Prostate gland (tissue), 2 donors: ENCODE measurements at regions not wholly inside any gene's neighbourhood (a gene's known extent, or its start where the extent isn't known, plus 50 kb on each side); places are given as distances from the start of the nearest gene placed in this dataset.
"Not testable (repeated sequence)": the region's sequence is repeated elsewhere in the genome, so short reads cannot be mapped to it uniquely, and the experiment has no call there.

Source experiments
- DNase-seq: peaks from one replicate; pipeline ENCODE4 v3.0.0-alpha.2; 2019; ENCODE audit warnings: low spot score
- H3K27ac ChIP-seq, 2 donors: fragments of 200-600 bp; sonication (generic); 2 replicates each; pipeline ENCODE4 v1.5.1; 2017 to 2019
- H3K27me3 ChIP-seq: fragments of 200-600 bp; sonication (generic); replicated peaks from 2 replicates; pipeline ENCODE4 v1.5.1; 2019; ENCODE audit not compliant: insufficient read depth
- H3K36me3 ChIP-seq, 2 donors: fragments of 200-600 bp; sonication (generic); 1 replicate in 1 of 2; 2 replicates in 1 of 2; pipeline versions ENCODE4 v1.5.1 to v1.8.1; 2017 to 2019
- H3K4me1 ChIP-seq: fragments of 200-600 bp; sonication (generic); replicated peaks from 2 replicates; pipeline ENCODE4 v1.5.1; 2019
- H3K4me3 ChIP-seq, 2 donors: fragments of 200-600 bp; sonication (generic); 2 replicates each; pipeline ENCODE4 v1.5.1; 2017 to 2019
- H3K9me3 ChIP-seq: fragments of 200-600 bp; sonication (generic); 2 replicates; pipeline ENCODE4 v1.5.1; 2017
- CTCF ChIP-seq, 4 experiments: fragments of 200-600 bp in 2 of 4; fragments of 450-650 bp in 2 of 4; sonication (generic) in 2 of 4; IDR thresholded peaks; 1 replicate in 3 of 4; 2 replicates in 1 of 4; pipeline ENCODE4 v1.5.1; 2016 to 2019; ENCODE audit warnings: antibody characterized with exemption in 4 of 4, mild to moderate bottlenecking in 2 of 4, moderate library complexity in 2 of 4
- POLR2A ChIP-seq: fragments of 450-650 bp; IDR thresholded peaks from one replicate; pipeline ENCODE4 v1.6.1; 2016; ENCODE audit warnings: antibody characterized with exemption, mild to moderate bottlenecking
- POLR2AphosphoS5 ChIP-seq: sonication (generic); formaldehyde crosslinking; IDR thresholded peaks from one replicate; pipeline ENCODE4 v1.6.1; 2017; ENCODE audit warnings: antibody characterized with exemption
- WGBS: methylation state at CpG from one replicate; pipeline ENCODE4 v1.1.5; 2018; 5-methylcytosine and 5-hydroxymethylcytosine counted together
- intact Hi-C: fragments of 100-400 bp; cut with DNase I; formaldehyde crosslinking; loops from one replicate; pipeline ENCODE4 v1.14.2; 2022

DNA sequence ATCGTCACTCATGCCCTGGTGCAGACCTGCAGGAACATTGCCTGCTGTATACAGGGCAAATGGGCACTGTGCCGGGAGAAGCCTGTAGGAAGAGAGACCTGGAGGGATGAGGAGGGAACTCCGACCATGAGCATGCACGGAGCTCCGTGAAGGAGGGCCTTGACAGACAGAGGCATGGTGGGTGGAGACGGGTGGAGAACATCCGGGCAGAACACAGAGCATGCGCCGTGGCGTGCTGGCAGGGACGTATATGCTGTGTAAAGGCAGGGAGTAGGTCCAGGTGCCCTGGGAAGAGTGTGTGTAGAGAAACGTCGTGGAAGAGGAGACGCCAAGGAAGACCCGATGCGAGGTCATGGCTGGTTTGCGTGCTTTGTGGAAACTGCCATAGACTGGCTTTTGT lies 133.0 kb upstream of the FAN1 start:
- no peak overlapping the region for H3K27ac ChIP-seq
- no peaks in the 10 kb centered on the region for H3K36me3 ChIP-seq
- no peak for DNase-seq
- 97% methylated on average over 17 of the region's 17 CpGs for WGBS
- no peaks in the 10 kb centered on the region for H3K27me3 ChIP-seq
- intact Hi-C loops = no loop called here
- no peak for TF ChIP-seq POLR2AphosphoS5
- TF ChIP-seq CTCF (IDR thresholded peaks at IDR 0.05) = no peak
- no peak for TF ChIP-seq POLR2A
- no peaks in the 10 kb centered on the region for H3K4me1 ChIP-seq
- H3K9me3 ChIP-seq = no peaks in the 10 kb centered on the region
- no peak overlapping the region for H3K4me3 ChIP-seq

DNA sequence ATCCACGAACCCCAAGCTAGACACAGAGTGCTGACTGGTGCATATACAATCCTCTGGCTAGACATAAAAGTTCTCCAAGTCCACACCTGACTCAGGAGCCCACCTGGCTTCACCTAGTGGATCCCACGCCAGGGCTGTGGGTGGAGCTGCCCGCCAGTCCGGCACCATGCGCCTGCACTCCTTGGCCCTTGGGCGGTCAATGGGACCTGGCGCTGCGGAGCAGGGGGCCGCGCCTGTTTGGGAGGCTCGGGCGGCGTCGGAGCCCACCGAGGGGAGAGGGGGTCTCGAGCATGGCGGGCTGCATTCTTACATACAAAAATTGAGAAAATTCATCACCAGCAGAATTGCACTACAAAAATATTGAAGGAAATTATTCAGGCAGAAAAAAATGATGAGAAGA lies 120.7 kb upstream of the FAN1 start:
- intact Hi-C loops = no loop called here
- Histone ChIP-seq H3K27me3 (no peaks in the 10 kb centered on the region), H3K36me3 (no peaks in the 10 kb centered on the region), H3K9me3 (no peaks in the 10 kb centered on the region), H3K27ac (no peak overlapping the region), H3K4me3 (no peak overlapping the region), H3K4me1 (no peaks in the 10 kb centered on the region)
- 93% methylated on average over 17 of the region's 17 CpGs for WGBS
- no peak for DNase-seq
- no peak for TF ChIP-seq CTCF (IDR thresholded peaks at IDR 0.05)

- Histone ChIP-seq H3K9me3 (no peaks in the 10 kb centered on the region), H3K27ac (no peak overlapping the region), H3K4me3 (no peak overlapping the region), H3K36me3 (no peaks in the 10 kb centered on the region), H3K27me3 (no peaks in the 10 kb centered on the region), H3K4me1 (no peaks in the 10 kb centered on the region)
- intact Hi-C loops = no loop called here
- TF ChIP-seq CTCF (IDR thresholded peaks at IDR 0.05) (no peak), POLR2AphosphoS5 (no peak), POLR2A (no peak)
- DNase-seq = no peak
Measured at GRCh38 chr15:30788595-30788994, 115.1 kb upstream of the FAN1 start.

- H3K4me3 ChIP-seq = no peak overlapping the region
- intact Hi-C loops = no loop called here
- no peaks in the 10 kb centered on the region for H3K4me1 ChIP-seq
- no peak for TF ChIP-seq POLR2A
- TF ChIP-seq POLR2AphosphoS5 = no peak
- TF ChIP-seq CTCF (IDR thresholded peaks at IDR 0.05) = no peak
- no peak overlapping the region for H3K27ac ChIP-seq
- DNase-seq = no peak
- 93% methylated on average over 18 of the region's 18 CpGs for WGBS
- no peaks in the 10 kb centered on the region for H3K36me3 ChIP-seq
- no peaks in the 10 kb centered on the region for H3K27me3 ChIP-seq
- no peaks in the 10 kb centered on the region for H3K9me3 ChIP-seq
Measured at GRCh38 chr15:30791239-30792175, 112.2 kb upstream of the FAN1 start.

DNA sequence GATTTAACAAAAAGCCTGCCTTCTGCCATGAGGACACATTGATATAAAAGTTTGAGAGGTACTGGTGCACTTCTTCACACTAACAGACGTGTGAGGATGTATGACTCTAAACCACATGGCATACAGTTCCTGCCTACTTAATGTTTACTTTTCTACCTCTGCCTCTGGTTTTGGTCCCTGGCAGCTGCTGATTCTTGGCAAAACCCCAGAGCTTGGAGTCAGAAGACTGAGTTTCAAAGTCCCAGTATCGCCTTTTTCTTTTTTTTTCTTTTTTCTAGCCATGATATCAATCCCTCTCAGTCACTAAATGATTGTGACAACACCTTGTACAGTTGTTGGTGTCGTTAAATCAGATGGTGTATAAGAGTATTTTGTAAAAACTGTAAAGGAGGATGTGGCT lies 110.9 kb upstream of the FAN1 start:
- H3K27me3 ChIP-seq, H3K9me3 ChIP-seq, H3K27ac ChIP-seq, H3K36me3 ChIP-seq, intact Hi-C loops, H3K4me3 ChIP-seq, DNase-seq, H3K4me1 ChIP-seq: not testable (repeated sequence)
- WGBS = 20% methylated on average over 3 of the region's 3 CpGs
